Lower lobe of right lung (tissue), 2 donors: ENCODE measurements at regions not wholly inside any gene's neighbourhood (a gene's known extent, or its start where the extent isn't known, plus 50 kb on each side); places are given as distances from the start of the nearest gene placed in this dataset.
"Not testable (repeated sequence)": the region's sequence is repeated elsewhere in the genome, so short reads cannot be mapped to it uniquely, and the experiment has no call there.

Experiments used
- ATAC-seq, 2 donors: fragments of 200-7000 bp; cut with Tn5 transposase; one replicate each; pipeline ENCODE4 v1.9.1; 2020 to 2022; ENCODE audit warnings: mild to moderate bottlenecking in 2 of 2, moderate library complexity in 2 of 2
- DNase-seq: peaks from one replicate; pipeline ENCODE4 v3.0.0-alpha.2; 2020
- H3K27ac ChIP-seq: fragments of 200-600 bp; one replicate; pipeline ENCODE4 v1.8.0; 2022
- H3K27me3 ChIP-seq: fragments of 200-600 bp; one replicate; pipeline ENCODE4 v1.8.0; 2022; ENCODE audit warnings: low read depth
- H3K36me3 ChIP-seq: fragments of 200-600 bp; one replicate; pipeline ENCODE4 v1.8.0; 2022; ENCODE audit warnings: mild to moderate bottlenecking
- H3K4me1 ChIP-seq: fragments of 200-600 bp; one replicate; pipeline ENCODE4 v1.8.0; 2022
- H3K4me3 ChIP-seq: fragments of 200-600 bp; one replicate; pipeline ENCODE4 v1.8.0; 2022; ENCODE audit warnings: mild to moderate bottlenecking
- H3K9me3 ChIP-seq: fragments of 200-600 bp; one replicate; pipeline ENCODE4 v1.8.0; 2022
- CTCF ChIP-seq: fragments of 200-600 bp; IDR thresholded peaks from one replicate; pipeline ENCODE4 v1.8.0; 2022; ENCODE audit warnings: antibody characterized with exemption, mild to moderate bottlenecking
- intact Hi-C: fragments of 100-400 bp; cut with DNase I; formaldehyde crosslinking; loops from one replicate; pipeline ENCODE4 v1.11.0; 2022
- donor health status: DM: no; HTN: yes; CAD: no; lungs with severe emphysema.

- H3K27me3 ChIP-seq = no peaks in the 10 kb centered on the region
- H3K36me3 ChIP-seq = no peaks in the 10 kb centered on the region
- DNase-seq (no peak), ATAC-seq (peak; percentile 37 to 69)
- intact Hi-C loops = no loop called here
- H3K9me3 ChIP-seq = no peaks in the 10 kb centered on the region
- no peaks in the 10 kb centered on the region for H3K4me1 ChIP-seq
- no peak overlapping the region for H3K27ac ChIP-seq
- no peak overlapping the region for H3K4me3 ChIP-seq
- peak; percentile 64 for TF ChIP-seq CTCF
Observed at GRCh38 chr14:52131640-52132320, 62.9 kb upstream of the NID2 start.

- no peaks in the 10 kb centered on the region for H3K27me3 ChIP-seq
- H3K27ac ChIP-seq = no peak overlapping the region
- TF ChIP-seq CTCF = no peak
- DNase-seq (no peak), ATAC-seq (no peak)
- no peak overlapping the region for H3K4me3 ChIP-seq
- H3K36me3 ChIP-seq = no peaks in the 10 kb centered on the region
- no peaks in the 10 kb centered on the region for H3K9me3 ChIP-seq
- H3K4me1 ChIP-seq = no peaks in the 10 kb centered on the region
- intact Hi-C loops = no loop called here
Observed at GRCh38 chr14:52129721-52130120, 60.9 kb upstream of the NID2 start.

- no peak for ATAC-seq
- peak overlapping the region; percentile 54 for H3K27ac ChIP-seq
- no peaks in the 10 kb centered on the region for H3K9me3 ChIP-seq
Observed at GRCh38 chr14:52125885-52126284, 57.0 kb upstream of the NID2 start.

GRCh38 chr14:52124791-52125684 is 56.2 kb upstream of the NID2 start:
- Histone ChIP-seq H3K4me1 (no peaks in the 10 kb centered on the region), H3K36me3 (no peaks in the 10 kb centered on the region), H3K9me3 (no peaks in the 10 kb centered on the region), H3K27me3 (no peaks in the 10 kb centered on the region), H3K4me3 (no peak overlapping the region), H3K27ac (peak overlapping the region; percentile 54)
- peak in 1 of 2 donors; percentile 23 for ATAC-seq
- no peak for TF ChIP-seq CTCF
- no peak for DNase-seq
- intact Hi-C loops = no loop called here

More at GRCh38 chr14:52125885-52126284, 57.0 kb upstream of the NID2 start:
- no peak for DNase-seq
- intact Hi-C loops = no loop called here
- no peak for TF ChIP-seq CTCF
- H3K36me3 ChIP-seq = no peaks in the 10 kb centered on the region
- H3K4me3 ChIP-seq = no peak overlapping the region
- no peaks in the 10 kb centered on the region for H3K27me3 ChIP-seq
- no peaks in the 10 kb centered on the region for H3K4me1 ChIP-seq

- H3K4me3 ChIP-seq, ATAC-seq, H3K9me3 ChIP-seq, DNase-seq, H3K27ac ChIP-seq, H3K36me3 ChIP-seq, intact Hi-C loops, H3K27me3 ChIP-seq, H3K4me1 ChIP-seq: not testable (repeated sequence)
Observed at GRCh38 chr14:52122163-52122562, 53.3 kb upstream of the NID2 start.

- Histone ChIP-seq H3K4me3 (no peak overlapping the region), H3K4me1 (no peaks in the 10 kb centered on the region), H3K27me3 (no peaks in the 10 kb centered on the region), H3K27ac (no peak overlapping the region), H3K9me3 (no peaks in the 10 kb centered on the region), H3K36me3 (no peaks in the 10 kb centered on the region)
- ATAC-seq (no peak), DNase-seq (no peak)
- intact Hi-C loops = no loop called here
- no peak for TF ChIP-seq CTCF
Observed at GRCh38 chr14:52121441-52121840, 52.6 kb upstream of the NID2 start.
